Small intestine (tissue), 7 donors: ENCODE measurements at regions not wholly inside any gene's neighbourhood (a gene's known extent, or its start where the extent isn't known, plus 50 kb on each side); places are given as distances from the start of the nearest gene placed in this dataset.
A peak's percentile ranks its signal among the peaks of the same experiment; 100 is the strongest.
"Not testable (repeated sequence)": the region's sequence is repeated elsewhere in the genome, so short reads cannot be mapped to it uniquely, and the experiment has no call there.

Source experiments
- DNase-seq, 2 donors: peaks; one replicate each; pipeline versions ENCODE4 v3.0.0 to v3.0.0-alpha.2; 2013
- FAIRE-seq: peaks from 2 replicates; lab custom pipeline; 2012; peaks lifted over from hg19 to GRCh38; lab: Jason Lieb, UNC
- H3K27ac ChIP-seq, 3 donors: one replicate each; pipeline ENCODE4 v1.5.1; 2013; ENCODE audit warnings: low read length in 2 of 3, mild to moderate bottlenecking in 2 of 3, control low read depth in 1 of 3, inconsistent platforms in 1 of 3, low read depth in 1 of 3, moderate library complexity in 1 of 3
- H3K27me3 ChIP-seq, 3 donors: one replicate each; pipeline ENCODE4 v1.6.1; 2013; ENCODE audit warnings: low read length in 3 of 3, inconsistent platforms in 1 of 3; ENCODE audit not compliant: control insufficient read depth in 3 of 3, insufficient read depth in 3 of 3
- H3K36me3 ChIP-seq, 3 donors: one replicate each; pipeline ENCODE4 v1.6.1; 2013; ENCODE audit warnings: low read length in 3 of 3, inconsistent platforms in 1 of 3, low read depth in 1 of 3, mild to moderate bottlenecking in 1 of 3, moderate library complexity in 1 of 3; ENCODE audit not compliant: control insufficient read depth in 3 of 3, insufficient read depth in 2 of 3
- H3K4me1 ChIP-seq, 3 donors: one replicate each; pipeline ENCODE4 v1.6.1; 2013; ENCODE audit warnings: low read length in 2 of 3, inconsistent platforms in 1 of 3, low read depth in 1 of 3, mild to moderate bottlenecking in 1 of 3, moderate library complexity in 1 of 3; ENCODE audit not compliant: control insufficient read depth in 3 of 3, insufficient read depth in 2 of 3
- H3K4me3 ChIP-seq, 3 donors: one replicate each; pipeline ENCODE4 v1.5.1; 2013; ENCODE audit warnings: low read length in 3 of 3, control low read depth in 1 of 3, inconsistent platforms in 1 of 3, low read depth in 1 of 3, mild to moderate bottlenecking in 1 of 3, moderate library complexity in 1 of 3
- H3K9me3 ChIP-seq, 2 donors: one replicate each; pipeline ENCODE4 v1.6.1; 2013; ENCODE audit warnings: low read depth in 1 of 2, low read length in 1 of 2; ENCODE audit not compliant: control insufficient read depth in 2 of 2, insufficient read depth in 1 of 2
- WGBS, 3 donors: extraction: QIAGEN DNeasy Blood & Tissue Kit; methylation state at CpG; one replicate each; pipeline ENCODE4 v1.1.7; 2013; 5-methylcytosine and 5-hydroxymethylcytosine counted together
- donor health status: healthy with polysubstance abuse.
- donor health status: control.
- donor health status: control.
- donor health status: Bipolar disorder and iron deficiency.
- donor health status: healthy.

- not testable (repeated sequence) for FAIRE-seq, H3K4me1 ChIP-seq, H3K27ac ChIP-seq, H3K9me3 ChIP-seq, H3K4me3 ChIP-seq, H3K27me3 ChIP-seq, H3K36me3 ChIP-seq, DNase-seq
- 85 to 88% (median 88%) methylated on average over 7 of the region's 7 CpGs for WGBS, 3 donors
Measured at GRCh38 chr12:93008880-93009279, 79.8 kb upstream of the EEA1 start.

GRCh38 chr12:93009533-93009932 lies 80.4 kb upstream of the EEA1 start:
- Histone ChIP-seq H3K36me3 (no peaks in the 10 kb centered on the region), H3K9me3 (no peaks in the 10 kb centered on the region), H3K27ac (no peak overlapping the region), H3K4me3 (no peak overlapping the region), H3K27me3 (no peaks in the 10 kb centered on the region), H3K4me1 (peaks cover 0 to under 1% (median 0%) of the 10 kb centered on the region in 3 donors)
- WGBS, 3 donors = 86 to 93% (median 86%) methylated on average over 3 of the region's 3 CpGs
- DNase-seq = no peak
- no peak for FAIRE-seq

GRCh38 chr12:93010461-93010860 lies 81.4 kb upstream of the EEA1 start:
- H3K27me3 ChIP-seq = no peaks in the 10 kb centered on the region
- H3K4me3 ChIP-seq = no peak overlapping the region
- H3K27ac ChIP-seq = no peak overlapping the region
- no peaks in the 10 kb centered on the region for H3K36me3 ChIP-seq
- DNase-seq (no peak), FAIRE-seq (no peak)
- no peaks in the 10 kb centered on the region for H3K9me3 ChIP-seq
- peaks cover 0 to 9% (median 0%) of the 10 kb centered on the region in 3 donors for H3K4me1 ChIP-seq
- 89 to 100% (median 91%) methylated on average over 2 of the region's 2 CpGs for WGBS, 3 donors

DNA sequence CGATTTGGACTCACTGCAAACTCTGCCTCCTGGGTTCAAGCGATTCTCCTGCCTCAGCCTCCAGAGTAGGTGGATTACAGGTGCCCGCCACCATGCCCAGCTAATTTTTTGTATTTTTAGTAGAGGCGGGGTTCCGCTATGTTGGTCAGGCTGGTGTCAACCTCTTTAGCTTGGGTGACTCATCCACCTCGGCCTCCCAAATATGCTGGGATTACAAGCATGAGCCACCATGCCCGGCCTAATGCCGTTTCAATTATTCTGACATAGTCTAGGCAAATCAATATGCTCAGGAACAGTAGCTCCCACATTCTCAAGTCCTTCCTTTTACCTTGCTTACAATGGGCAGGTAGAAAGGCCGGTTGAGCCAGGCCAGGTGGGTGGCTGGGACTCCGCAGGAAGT lies 82.0 kb upstream of the EEA1 start:
- Histone ChIP-seq H3K9me3 (no peaks in the 10 kb centered on the region), H3K27ac (no peak overlapping the region), H3K36me3 (no peaks in the 10 kb centered on the region), H3K27me3 (no peaks in the 10 kb centered on the region), H3K4me3 (no peak overlapping the region), H3K4me1 (peaks cover 0 to 15% (median 3%) of the 10 kb centered on the region in 3 donors)
- no peak for FAIRE-seq
- DNase-seq = no peak
- 96 to 97% (median 96%) methylated on average over 10 of the region's 10 CpGs for WGBS, 3 donors

- peaks cover 3 to 58% (median 13%) of the 10 kb centered on the region in 3 donors for H3K4me1 ChIP-seq
- no peaks in the 10 kb centered on the region for H3K27me3 ChIP-seq
- no peak for FAIRE-seq
- no peak overlapping the region for H3K4me3 ChIP-seq
- peak overlapping the region in 1 of 3 donors; percentile 49 for H3K27ac ChIP-seq
- peaks cover 0 to 5% of the 10 kb centered on the region in 2 donors for H3K9me3 ChIP-seq
- peak; percentile 21 to 63 for DNase-seq
- 21 to 45% (median 36%) methylated on average over 4 of the region's 4 CpGs for WGBS, 3 donors
- H3K36me3 ChIP-seq = no peaks in the 10 kb centered on the region
Measured at GRCh38 chr12:93015871-93016751, 87.0 kb upstream of the EEA1 start.

DNA sequence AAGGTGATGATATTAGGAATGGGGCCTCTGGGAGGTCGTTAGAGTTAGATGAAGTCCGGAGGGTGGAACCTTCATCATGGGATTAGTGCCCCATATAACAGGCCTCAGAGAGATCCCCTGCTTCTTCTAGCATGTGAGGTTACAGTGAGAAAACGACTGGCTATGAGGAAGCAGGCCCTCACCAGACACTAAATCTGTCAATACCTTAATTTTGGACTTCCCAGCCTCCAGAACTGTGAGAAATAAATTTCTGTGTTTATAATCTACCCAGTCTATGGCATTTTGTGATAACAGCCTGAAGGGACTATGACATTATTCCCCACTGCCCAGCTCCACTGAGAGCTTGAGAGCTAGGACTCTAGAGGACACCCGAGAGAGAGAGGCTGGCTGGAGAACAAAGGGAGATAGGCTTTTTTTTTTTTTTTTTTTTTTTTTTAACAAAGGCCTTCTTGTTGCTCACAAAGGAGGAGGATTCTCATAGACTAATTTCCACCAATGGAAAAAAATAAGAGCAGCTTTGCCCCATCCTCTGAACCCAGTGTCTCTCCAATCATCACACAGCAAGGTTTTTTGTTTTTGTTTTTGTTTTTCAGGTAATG lies 87.8 kb upstream of the EEA1 start:
- DNase-seq (no peak), FAIRE-seq (no peak)
- Histone ChIP-seq H3K27ac (peak overlapping the region in 1 of 3 donors; percentile 49), H3K4me3 (no peak overlapping the region), H3K27me3 (no peaks in the 10 kb centered on the region), H3K9me3 (peaks cover 0 to 5% of the 10 kb centered on the region in 2 donors), H3K4me1 (peaks cover 3 to 64% (median 13%) of the 10 kb centered on the region in 3 donors), H3K36me3 (no peaks in the 10 kb centered on the region)
- 51 to 67% (median 58%) methylated on average over 4 of the region's 4 CpGs for WGBS, 3 donors

GRCh38 chr12:93018610-93019009 lies 89.5 kb upstream of the EEA1 start:
- peak; percentile 39 to 72 for DNase-seq
- Histone ChIP-seq H3K4me1 (peaks cover 3 to 70% (median 13%) of the 10 kb centered on the region in 3 donors), H3K27ac (peak overlapping the region in 2 of 3 donors; percentile 5 to 86)

GRCh38 chr12:93019212-93019927 lies 90.3 kb upstream of the EEA1 start:
- H3K4me1 ChIP-seq = peaks cover 3 to 70% (median 13%) of the 10 kb centered on the region in 3 donors
- FAIRE-seq (no peak), DNase-seq (peak; percentile 56 to 65)
- no peaks in the 10 kb centered on the region for H3K36me3 ChIP-seq
- no peak overlapping the region for H3K4me3 ChIP-seq
- WGBS, 3 donors = 29 to 70% (median 48%) methylated on average over 9 of the region's 9 CpGs
- peak overlapping the region; percentile 5 to 86 (median 76) for H3K27ac ChIP-seq
- H3K27me3 ChIP-seq = no peaks in the 10 kb centered on the region
- peaks cover 0 to 5% of the 10 kb centered on the region in 2 donors for H3K9me3 ChIP-seq

More at GRCh38 chr12:93018610-93019009, 89.5 kb upstream of the EEA1 start:
- 26 to 63% (median 30%) methylated on average over 2 of the region's 2 CpGs for WGBS, 3 donors
- Histone ChIP-seq H3K4me3 (no peak overlapping the region), H3K36me3 (no peaks in the 10 kb centered on the region), H3K27me3 (no peaks in the 10 kb centered on the region), H3K9me3 (peaks cover 0 to 5% of the 10 kb centered on the region in 2 donors)
- FAIRE-seq = no peak
